GM12874 (cell line): ENCODE measurements at regions not wholly inside any gene's neighbourhood (a gene's known extent, or its start where the extent isn't known, plus 50 kb on each side); places are given as distances from the start of the nearest gene placed in this dataset.

Experiments
- TF ChIP-seq, protein P1 (sequence below): IDR thresholded peaks from 2 replicates; pipeline ENCODE4 v1.5.1; 2011; ENCODE audit warnings: low read depth, mild to moderate bottlenecking, control low read depth, low read length, moderate library complexity; ENCODE audit not compliant: insufficient read depth

- TF ChIP-seq, protein P1, sequence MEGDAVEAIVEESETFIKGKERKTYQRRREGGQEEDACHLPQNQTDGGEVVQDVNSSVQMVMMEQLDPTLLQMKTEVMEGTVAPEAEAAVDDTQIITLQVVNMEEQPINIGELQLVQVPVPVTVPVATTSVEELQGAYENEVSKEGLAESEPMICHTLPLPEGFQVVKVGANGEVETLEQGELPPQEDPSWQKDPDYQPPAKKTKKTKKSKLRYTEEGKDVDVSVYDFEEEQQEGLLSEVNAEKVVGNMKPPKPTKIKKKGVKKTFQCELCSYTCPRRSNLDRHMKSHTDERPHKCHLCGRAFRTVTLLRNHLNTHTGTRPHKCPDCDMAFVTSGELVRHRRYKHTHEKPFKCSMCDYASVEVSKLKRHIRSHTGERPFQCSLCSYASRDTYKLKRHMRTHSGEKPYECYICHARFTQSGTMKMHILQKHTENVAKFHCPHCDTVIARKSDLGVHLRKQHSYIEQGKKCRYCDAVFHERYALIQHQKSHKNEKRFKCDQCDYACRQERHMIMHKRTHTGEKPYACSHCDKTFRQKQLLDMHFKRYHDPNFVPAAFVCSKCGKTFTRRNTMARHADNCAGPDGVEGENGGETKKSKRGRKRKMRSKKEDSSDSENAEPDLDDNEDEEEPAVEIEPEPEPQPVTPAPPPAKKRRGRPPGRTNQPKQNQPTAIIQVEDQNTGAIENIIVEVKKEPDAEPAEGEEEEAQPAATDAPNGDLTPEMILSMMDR: no peak
Measured at GRCh38 chr7:156059369-156059768, 247.1 kb upstream of the SHH start.

DNA sequence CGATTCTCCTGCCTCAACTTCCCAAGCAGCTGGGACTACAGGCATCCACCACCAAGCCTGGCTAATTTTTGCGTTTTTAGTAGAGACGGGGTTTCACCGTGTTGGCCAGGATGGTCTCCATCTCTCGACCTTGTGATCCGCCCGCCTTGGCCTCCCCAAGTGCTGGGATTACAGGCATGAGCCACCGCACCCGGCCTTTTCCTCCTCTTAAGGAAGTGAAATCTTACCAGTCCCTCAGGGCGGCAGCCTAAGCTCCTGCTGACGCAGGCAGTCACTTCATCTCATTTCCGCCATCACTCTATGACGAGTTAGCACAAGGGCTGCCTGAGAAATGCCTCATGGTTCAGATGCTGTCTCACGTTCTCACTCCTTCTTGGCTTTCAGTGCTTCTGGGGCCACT is 246.0 kb upstream of the SHH start:
- TF ChIP-seq, protein P1: no peak

DNA sequence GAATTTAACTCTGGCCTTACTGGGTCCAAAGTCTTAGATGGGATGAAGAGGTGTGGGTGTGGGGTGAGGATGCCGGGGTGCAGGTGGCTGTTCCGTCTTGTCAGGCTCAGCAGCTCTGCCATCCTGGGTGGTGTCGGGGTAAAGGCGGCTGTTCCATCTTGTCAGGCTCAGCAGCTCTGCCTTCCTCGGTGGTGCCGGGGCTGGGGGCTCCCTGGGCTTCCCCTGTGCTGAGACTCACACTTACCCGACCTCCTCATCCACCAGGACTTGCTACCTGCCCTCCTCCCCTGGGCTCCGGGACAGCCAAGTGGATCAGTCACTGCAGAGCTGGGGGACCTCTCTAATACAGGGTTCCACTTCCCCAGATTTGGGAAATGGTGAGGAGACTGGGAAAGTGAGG is 244.3 kb upstream of the SHH start:
- TF ChIP-seq, protein P1: no peak

DNA sequence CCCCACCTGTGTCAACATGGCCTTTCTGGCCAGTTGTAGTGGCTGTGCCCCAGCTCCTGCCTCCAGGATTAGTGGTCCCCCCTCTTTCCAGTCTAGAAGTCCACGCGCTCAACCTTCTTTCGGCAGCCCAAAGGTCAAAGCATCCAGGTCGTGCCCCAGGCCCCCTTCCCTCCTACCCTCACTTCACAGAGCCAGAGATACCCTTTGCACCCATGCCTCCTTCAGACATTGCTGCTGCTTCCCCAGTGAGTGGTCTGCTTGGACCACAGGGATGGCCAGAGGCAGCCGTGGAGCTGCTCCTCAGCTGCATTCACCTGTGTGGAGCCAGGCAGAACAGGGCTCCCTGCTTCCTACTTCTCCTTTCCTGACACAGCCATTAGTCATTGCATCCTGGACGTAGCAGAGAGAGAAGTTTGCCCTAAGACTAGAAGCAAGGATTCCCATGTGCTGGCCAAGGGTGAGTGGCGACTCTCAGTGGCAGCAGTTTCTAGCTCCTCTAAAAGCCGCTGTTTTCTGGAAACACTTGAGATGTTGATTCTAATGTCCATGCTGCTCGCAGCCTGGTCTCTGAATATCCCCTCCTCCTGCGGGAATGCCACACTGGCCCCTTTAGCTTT is 243.1 kb upstream of the SHH start:
- TF ChIP-seq, protein P1: no peak

GRCh38 chr7:156051884-156052283 is 239.6 kb upstream of the SHH start:
- TF ChIP-seq, protein P1: no peak

GRCh38 chr7:156050636-156051569 is 238.6 kb upstream of the SHH start:
- TF ChIP-seq, protein P1: no peak

GRCh38 chr7:156049366-156049765 is 237.1 kb upstream of the SHH start:
- TF ChIP-seq, protein P1: no peak
